ENCODE measurements at regions not wholly inside any gene's neighbourhood (a gene's known extent, or its start where the extent isn't known, plus 50 kb on each side); places are given as distances from the start of the nearest gene placed in this dataset.

DNA sequence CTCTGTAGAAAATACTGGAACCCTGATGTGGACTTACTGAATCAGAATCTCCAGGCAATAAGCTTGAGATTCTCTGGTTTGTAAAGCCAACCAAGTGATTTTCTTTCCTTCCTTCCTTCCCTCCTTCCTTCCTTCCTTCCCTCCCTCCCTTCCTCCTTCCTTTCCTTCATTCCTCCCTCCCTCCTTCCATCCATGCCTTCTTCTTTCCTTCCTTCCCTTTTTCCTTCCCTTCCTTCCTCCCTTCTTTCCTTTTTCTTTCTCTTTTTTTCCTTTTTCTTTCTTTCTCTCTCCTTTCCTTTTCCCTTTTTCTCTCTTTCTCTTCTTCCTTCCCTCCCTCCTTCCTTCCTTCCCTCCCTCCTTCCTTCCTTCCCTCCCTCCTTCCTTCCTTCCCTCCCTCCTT lies 450.8 kb downstream of the GRXCR1 start:
- DNase-seq (ENCODE audit: low read depth): no peak

DNA sequence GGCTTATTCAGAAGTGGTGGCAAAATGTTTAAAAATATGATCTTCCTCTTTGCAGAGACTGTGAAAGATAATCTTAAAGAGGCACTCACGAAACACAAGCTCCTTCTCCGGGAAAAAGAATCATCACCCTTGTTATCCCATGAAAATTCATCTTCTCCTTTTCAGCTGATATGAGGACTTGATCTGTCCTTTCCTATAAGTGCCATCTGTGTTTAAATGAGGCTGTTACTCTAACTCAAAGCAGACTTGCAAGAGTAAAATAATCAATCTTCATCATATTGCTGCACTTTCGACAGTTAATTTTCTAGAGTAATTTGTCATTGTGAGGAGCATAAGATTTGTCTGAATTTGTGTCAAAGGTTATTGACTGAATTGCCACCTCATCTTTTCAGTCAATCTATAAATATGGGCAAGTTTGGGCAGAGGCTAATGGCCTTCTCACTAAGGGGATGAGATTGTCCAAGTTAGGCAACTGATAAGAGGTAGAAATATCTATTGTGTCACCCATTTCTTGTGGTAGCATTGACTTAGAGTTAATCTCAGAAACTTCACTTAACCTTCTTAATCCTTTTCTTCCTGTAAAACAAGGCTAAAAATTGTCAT lies 452.9 kb downstream of the GRXCR1 start:
- no peak for DNase-seq (ENCODE audit: low read depth)

DNA sequence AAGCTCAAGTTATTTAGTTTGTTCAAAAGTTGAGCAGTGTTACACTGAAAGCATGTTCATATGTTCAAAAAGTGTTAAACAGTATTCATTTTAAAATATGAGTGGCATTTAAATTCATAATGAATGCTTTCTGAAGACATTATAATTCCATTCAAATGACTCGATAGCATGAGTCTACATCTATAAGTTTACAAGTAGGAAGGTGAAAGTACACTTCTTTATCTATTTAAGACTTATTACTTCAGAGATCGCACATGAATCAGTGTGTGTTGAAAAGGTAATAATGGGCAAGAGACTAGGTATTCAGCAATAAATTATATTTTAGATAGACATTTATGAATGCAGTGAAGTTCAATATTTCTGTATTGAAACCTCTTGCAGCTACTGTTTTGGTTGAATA lies 456.1 kb downstream of the GRXCR1 start:
- DNase-seq (ENCODE audit: low read depth): no peak

DNA sequence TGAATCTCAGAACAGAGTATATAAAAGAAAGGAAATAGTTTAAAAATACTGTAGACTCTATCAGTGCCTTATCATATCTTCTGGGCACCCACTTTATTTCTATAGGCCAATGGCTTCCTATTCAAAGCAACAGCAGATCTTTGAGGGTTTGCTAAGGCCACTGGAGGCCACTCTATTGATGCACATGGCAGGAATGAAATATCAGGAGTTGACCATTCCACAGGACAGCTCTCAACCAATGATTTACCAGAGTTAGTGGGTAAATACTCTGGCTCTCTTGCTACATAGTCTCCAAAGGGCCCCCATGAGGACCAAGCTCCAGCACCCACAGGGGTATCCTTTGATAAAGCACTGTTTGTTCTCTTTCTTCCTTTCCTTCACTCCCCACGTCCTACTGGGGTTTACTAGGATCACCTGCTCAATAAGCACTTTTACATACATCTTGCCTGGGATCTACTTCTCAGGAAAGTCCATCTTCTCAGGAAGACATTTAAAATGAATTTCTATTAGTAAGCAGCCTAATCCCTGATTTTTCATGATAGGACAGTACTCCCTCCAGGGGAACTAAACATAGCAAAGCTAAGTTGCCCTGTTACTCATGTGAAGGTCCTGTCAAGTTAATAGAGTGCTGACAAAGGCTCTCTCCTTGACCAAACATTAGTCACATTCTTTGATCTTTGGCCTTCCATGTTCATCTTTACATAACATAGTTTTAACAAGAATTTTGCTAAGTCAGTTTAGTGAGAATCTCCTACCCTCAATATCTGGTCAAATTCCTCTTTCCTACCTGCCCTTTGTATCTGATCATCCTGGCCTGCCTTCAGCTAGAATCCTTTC lies 459.7 kb downstream of the GRXCR1 start:
- DNase-seq (ENCODE audit: low read depth): no peak

DNA sequence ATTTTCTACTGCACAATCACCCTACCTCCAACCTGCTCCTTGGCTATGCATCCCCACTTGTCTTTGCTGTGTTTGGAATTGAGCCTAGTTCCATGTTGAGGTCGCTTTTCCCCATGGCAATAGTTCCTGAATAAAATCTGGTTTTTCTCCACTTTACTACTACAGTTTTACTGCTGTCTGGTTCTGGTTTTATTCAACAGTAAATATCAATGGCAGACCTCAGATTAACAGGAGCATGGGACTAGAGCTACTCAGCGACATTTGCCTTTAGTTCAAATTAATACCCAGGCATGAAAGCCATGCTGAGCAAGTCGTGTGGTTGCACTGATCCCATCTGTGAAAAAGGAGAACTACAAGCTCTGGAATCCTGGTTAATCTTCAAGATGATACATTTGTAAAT lies 460.3 kb downstream of the GRXCR1 start:
- no peak for DNase-seq (ENCODE audit: low read depth)

DNA sequence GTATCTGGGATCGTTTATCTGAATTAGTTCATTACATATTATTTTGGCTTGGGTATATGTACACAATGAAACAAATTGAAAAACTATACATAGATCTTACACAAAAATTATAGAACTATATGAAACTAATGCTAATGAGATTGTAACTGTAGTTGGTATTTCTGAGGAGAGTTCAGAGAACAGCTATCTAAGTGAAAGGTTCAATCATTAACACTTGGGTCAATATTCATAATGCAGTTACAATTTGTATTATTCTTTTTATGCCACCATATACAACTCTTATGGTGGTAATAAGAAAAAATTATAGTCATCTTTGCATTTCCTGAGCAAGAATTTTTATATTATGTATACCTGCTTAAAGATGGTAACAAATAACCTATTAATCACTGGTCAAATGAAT lies 461.0 kb downstream of the GRXCR1 start:
- DNase-seq (ENCODE audit: low read depth): no peak

DNA sequence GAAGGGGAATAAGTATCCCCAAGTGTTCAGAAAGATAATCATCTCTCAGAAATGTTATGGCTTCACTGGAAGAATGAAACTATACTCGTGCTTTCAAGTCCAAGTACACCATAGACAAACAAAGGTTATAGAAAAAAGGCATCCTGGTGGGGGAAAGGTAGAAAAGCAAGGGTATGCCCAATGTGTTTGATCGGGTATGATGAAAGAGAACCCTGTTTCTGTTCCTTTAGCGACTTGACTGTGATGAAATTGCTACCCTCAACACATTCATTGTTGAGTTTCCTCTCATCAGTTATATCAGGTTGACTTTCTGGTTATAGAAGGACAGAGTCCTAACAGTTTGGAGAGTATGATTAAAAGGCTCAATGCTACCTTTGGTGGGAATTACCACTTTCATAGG lies 464.3 kb downstream of the GRXCR1 start:
- no peak for DNase-seq (ENCODE audit: low read depth)

DNA sequence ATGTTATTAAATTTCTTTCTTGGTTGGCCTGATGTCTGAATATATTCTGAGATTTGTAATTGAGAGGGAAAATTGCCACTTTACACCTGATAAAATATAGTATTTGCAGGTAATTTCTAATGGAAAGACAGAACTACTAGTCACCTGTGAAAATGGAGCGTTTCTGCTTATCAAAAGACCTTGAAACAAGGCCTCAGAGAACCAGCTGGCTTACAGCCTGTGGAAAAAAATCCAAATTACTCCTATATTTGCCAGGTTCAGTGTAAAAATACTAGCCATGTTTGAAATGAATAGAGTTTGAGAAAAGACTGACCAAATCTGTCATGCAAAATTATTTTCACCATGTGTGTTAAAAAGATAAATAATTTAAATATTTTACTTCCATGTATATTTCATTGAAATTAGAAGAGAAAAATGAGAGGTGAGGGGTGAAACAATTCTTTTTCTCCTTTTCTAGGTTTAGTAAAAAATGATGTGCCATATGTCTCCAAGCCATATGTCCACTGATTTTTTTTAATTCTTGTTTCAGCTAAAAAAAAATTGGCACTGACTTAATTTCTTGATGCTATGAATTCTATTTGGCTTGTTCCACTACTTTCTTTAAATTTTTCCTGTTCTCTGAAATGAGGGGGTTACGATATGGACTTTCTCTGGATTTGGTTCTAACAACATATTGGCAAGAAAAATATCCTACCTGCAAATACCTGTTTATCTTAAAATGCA lies 464.9 kb downstream of the GRXCR1 start:
- no peak for DNase-seq (ENCODE audit: low read depth)

DNA sequence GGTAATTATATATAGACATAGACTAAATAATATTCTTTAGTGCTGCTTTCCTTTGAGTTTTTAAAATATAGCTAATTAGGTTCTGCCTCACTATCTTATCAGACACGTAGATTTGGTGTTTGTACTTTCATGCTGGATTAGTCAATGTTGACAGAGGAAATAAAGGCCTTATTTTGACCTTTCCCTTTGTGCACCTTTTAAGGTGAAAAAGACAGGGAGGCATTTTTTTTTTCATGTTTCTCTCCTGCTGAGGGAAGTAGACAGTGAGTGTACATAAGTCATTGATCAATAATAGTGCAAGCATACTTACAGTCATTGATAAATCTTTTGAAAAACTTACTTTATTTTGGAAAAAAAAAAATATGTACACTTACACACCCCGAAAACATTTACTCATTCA lies 467.8 kb downstream of the GRXCR1 start:
- no peak for DNase-seq (ENCODE audit: low read depth)

DNA sequence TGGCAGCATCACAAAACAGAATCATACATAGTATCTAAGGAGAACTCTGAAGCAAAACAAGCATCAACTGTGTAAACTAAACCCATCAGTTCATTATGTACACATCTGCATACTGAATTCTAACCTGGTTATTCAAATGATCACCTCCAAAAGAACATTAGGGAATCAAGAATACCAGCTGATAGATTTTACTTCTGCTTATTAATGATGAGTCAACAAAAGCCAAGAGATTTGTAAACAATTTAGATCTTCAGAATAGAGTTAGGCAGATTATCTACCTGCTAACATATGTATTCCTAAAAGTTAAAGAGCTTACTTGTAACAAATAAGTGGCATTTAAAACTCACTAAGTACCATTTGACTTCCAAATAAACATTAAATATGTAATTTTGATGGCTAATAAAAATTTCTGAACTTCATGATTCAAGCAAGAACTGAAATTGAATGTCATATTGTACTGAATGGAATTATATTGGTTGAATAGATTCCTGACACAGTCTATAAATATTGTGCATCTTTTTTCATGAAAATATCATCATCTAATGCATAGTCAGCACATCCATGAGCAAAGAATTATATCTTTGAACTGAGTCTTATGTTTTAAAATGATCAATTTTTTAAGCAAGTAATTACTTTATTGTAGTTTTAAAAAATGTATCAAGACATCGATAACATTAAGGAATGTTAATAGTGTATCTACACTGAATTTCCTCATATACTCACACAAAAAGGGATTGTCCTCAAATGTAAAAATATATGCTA lies 470.5 kb downstream of the GRXCR1 start:
- DNase-seq (ENCODE audit: low read depth): no peak

DNA sequence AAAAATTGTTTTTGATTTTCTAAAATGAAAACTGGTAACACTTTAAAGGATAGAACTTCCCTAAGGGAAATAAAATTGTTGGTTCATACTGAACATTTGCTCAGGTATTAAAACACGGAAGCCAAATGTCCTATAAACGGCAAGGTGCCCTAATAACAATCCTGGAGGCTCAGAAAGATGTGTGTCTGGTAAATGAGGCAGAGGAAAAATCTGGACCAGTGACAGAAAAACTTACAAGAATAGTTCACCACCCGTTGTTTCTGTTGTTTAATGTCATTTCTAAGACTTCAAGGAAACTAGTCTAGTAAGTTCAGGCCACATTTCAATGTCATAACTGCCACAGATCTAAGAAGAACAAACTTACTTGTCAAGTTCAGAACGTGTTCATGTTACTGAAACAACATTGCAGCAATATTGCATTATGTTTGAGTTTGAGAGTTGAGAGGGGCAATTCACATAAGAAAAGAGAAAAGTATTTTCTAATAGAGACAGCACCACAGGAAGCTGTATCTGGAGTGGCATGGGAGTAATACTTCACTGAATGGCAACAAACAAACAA lies 476.6 kb downstream of the GRXCR1 start:
- no peak for DNase-seq (ENCODE audit: low read depth)

DNA sequence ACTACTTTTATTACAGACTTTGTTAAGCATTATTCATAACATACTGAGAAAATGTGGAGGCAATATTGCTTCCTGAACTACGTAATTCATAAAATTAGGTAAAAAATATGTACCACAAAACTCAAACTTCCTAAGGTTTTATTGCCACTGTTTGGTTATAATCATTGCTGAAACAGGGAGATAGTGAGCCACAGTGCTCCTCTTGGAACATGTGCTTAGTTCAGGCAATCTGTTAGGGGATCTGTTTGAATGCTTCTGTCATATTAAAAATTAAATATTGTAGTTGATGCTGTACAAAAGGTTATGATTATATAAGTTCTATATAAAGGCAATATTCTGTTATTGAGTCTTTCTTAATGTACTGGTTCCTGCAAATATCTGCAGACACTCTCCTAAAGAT lies 480.7 kb downstream of the GRXCR1 start:
- DNase-seq (ENCODE audit: low read depth): no peak

DNA sequence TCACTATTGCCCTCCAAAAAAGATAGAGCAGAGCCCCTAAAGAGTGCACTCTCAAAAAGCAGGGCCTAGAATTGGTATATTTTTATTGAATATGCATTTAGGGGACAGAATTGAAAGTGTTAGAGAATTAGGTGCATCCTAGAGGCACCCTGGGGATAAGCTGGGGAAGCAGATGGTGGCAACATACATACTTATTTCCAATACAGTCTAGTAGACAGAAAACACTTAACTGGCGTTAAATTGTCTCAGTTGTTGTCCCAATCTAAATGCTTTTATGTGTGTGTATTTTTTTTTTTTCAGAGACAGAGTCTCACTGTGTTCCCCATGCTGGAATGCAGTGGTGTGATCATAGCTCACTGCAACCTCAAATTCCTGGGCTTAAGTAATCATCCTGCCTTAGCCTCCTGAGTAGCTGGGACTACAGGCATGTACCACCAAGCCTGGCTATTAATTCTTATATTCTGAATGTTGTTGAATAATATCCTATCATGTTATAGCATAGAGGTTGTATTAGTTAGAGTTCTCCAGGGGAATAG lies 481.8 kb downstream of the GRXCR1 start:
- no peak for DNase-seq (ENCODE audit: low read depth)

DNA sequence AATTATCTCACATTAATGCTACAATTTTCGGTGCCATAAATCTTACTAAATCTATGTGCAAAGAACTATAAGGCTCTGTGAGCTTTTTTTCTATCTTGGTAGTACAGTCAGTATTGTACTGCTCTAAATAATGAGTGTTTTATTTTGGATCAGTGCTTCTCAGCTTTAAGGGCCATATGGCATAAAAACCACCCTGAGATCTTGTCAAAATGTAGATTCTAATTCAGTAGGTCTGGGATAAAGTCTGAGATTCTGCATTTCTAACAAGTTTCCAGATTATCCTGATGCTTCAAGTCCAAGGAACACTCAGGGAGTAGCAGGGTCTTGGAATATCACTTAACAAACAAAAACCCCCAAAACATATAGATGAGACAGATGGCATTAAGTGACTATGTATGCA lies 486.5 kb downstream of the GRXCR1 start:
- DNase-seq (ENCODE audit: low read depth): no peak

DNA sequence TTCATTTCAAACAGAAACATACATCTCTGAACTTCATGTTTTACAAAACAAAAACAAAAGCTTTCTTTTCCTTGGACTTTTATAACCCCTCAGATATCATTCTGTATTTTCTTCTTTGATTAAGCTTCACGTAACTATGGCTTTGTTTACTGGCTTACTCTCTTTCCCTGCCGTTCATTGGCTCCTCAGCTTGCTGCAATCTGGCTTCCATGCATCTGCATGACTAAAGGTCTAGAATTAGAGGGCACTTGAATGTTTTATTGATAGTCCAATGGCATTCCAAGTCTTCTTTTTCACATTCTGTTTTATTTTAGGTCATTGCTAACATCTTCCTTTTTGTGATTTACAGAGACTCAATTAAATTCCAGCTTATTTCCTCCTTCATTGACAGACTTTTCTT lies 487.6 kb downstream of the GRXCR1 start:
- DNase-seq (ENCODE audit: low read depth): no peak

DNA sequence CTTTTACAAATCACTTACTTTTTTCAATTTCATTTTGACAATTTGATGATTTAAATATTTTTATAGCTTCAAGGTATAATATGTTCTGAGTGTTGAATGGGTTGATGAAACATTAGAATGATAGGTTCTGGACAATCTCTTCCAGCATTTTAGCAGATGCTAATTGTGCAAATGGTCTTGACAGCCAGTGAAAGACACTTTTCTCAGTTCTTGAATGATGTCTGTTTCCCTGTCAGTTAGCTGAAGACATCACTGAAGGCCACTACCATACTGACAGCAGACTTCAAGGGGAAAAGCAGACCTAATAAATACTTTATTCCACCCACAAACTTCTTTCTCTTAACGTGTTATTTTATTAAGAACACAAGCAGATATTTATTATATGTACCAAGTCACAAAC lies 498.6 kb downstream of the GRXCR1 start:
- no peak for DNase-seq (ENCODE audit: low read depth)

DNA sequence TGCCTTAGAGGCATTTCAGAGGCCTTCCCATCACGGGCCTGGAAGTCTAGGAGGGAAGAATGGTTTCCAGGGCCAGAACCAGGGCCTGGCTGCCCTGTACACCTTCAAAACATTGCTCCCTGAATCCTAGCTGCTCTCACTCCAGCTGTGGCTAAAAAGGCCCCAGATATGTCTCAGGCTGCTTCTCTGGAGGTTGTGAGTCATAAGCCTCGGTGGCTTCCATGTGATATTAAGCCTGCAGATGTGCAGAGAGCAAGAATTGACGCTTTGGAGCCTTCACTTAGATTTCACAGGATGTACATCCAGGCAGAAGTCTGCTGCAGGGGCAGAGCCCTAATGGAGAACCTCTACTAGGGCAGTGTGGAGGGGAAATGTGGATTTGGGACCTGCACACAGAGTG lies 502.5 kb downstream of the GRXCR1 start:
- peak; percentile 26 for DNase-seq (ENCODE audit: low read depth)

DNA sequence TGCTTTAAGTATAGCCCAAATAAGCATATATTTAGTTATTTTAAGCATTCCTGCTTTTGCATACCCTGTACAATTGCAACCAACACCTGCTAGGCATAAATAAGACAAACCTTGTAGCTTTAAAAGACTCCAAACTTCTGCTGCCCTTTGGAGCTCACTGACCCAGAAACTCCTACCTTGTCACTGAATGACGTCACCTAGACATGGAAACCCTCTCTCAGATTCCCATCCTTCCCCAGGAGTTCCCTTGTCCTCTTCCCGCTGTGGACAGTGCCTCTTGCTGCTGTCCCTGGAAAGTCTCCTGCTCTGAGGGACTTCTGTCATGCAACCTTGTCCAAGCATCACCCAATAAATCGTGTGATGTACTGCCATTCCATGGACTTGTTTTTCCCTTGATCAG lies 507.2 kb downstream of the GRXCR1 start:
- DNase-seq (ENCODE audit: low read depth): no peak

DNA sequence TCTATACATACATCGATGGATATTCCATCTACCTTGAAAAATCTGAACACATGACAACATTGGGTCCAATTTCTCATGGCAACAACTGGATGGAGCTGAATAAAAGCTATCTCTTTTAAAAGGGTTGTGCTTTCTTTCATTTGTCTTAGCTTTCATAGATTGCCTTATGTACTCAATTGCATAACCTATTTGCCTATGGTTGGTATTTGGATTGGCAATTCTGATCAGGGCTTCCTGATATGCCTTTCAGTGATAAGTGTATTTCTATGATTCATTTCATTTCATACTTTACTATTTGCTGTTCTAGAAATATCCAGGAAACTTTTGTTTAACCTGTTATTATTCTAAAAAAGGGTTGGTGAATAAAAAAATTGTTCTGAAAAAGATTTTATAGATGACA lies 509.9 kb downstream of the GRXCR1 start:
- no peak for DNase-seq (ENCODE audit: low read depth)

DNA sequence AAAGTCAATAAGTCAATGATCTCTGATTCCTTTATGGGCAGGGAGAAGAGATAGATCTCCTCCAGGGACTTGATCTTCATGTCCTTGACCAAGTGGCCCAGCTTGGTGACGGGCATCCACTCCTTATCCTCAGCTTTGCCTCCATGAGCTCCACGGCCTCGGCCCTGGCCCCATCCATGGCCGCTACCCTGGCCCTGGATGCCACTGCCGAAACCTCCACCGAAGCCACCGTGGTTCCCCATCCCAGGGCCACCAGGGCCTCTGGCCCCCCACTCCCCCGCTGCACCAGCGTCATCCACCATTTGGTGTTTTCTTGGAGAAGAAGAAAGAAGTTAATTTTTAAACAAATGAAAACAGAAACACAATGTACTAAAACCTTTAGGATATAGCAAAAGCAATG lies 518.1 kb downstream of the GRXCR1 start:
- no peak for DNase-seq (ENCODE audit: low read depth)

DNA sequence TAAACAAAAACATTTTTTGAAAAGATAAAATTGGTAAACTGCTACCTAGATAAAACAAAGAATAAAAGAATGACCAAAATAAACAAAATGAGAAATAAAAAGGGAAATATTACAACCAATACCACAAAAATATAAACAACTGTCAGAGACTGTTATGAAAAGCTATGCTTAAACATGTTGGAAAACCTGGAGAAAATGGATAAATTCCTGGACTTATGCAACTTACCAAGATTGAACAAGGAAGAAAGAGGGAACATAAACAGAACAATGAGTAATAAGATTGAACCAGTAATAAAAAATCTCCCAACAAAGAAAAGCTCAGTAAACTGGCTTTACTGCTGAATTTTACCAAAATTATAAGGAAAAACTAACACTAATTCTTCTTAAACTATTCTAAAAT lies 518.7 kb downstream of the GRXCR1 start:
- no peak for DNase-seq (ENCODE audit: low read depth)

Measured in myocyte (in vitro differentiated cells).